ENCODE measurements at regions not wholly inside any gene's neighbourhood (a gene's known extent, or its start where the extent isn't known, plus 50 kb on each side); places are given as distances from the start of the nearest gene placed in this dataset.

GRCh38 chr4:57278780-57279179 is 168.6 kb upstream of the IGFBP7 start:
- TF ChIP-seq CTCF (conservative IDR thresholded peaks at IDR 0.05) = no peak
- no peaks in the 10 kb centered on the region for H3K79me2 ChIP-seq (ENCODE audit: insufficient read depth, low read length)
- H3K18ac ChIP-seq (ENCODE audit: insufficient read length, low read depth, low read length) = no peak overlapping the region
- no peak overlapping the region for H2BK5ac ChIP-seq (ENCODE audit: insufficient read length, low read length)
- no peaks in the 10 kb centered on the region for H3K9me3 ChIP-seq (ENCODE audit: control insufficient read depth, low read depth, low read length)
- no peaks in the 10 kb centered on the region; a peak in 1 of 7 replicates for H3K36me3 Mint-ChIP-seq (ENCODE audit: insufficient read depth in 1 of 3, low read depth in 3 of 3)
- H3K27me3 ChIP-seq (ENCODE audit: insufficient read depth, low read length) = no peaks in the 10 kb centered on the region
- H3K23ac ChIP-seq (ENCODE audit: insufficient read length, low read depth, low read length) = no peak overlapping the region
- H4K5ac ChIP-seq (ENCODE audit: insufficient read length, low read depth, low read length) = no peak overlapping the region
- H3K56ac ChIP-seq (ENCODE audit: insufficient read length, low read depth, low read length) = no peak overlapping the region
- no peak overlapping the region for H3T11ph ChIP-seq (ENCODE audit: low read length)
- no peak overlapping the region for H3K27ac Mint-ChIP-seq
- no peak overlapping the region for H2BK15ac ChIP-seq (ENCODE audit: low read depth, low read length)
- no peak overlapping the region for H3K14ac ChIP-seq (ENCODE audit: insufficient read depth, low read length)
- no peak overlapping the region for H3K9ac ChIP-seq (ENCODE audit: extremely low read depth, insufficient read length, low read length)
- no peaks in the 10 kb centered on the region for H3K9me3 Mint-ChIP-seq
- H3K27ac ChIP-seq (ENCODE audit: insufficient read length, low read depth, low read length) = no peak overlapping the region
- H3K4ac ChIP-seq (ENCODE audit: low read depth, low read length) = no peak overlapping the region
- no peak overlapping the region for H4K91ac ChIP-seq (ENCODE audit: insufficient read length, low read depth, low read length)
- no peak overlapping the region for H3K4me2 ChIP-seq (ENCODE audit: insufficient read depth, insufficient read length, low read length)
- H2AFZ ChIP-seq (ENCODE audit: low read length) = no peak overlapping the region
- peaks cover 4 to 7% of the 10 kb centered on the region in 2 experiments; a peak in 2 of 4 replicates for H3K4me1 Mint-ChIP-seq
- H3K27me3 Mint-ChIP-seq (ENCODE audit: low read depth) = peaks cover 4% of the 10 kb centered on the region
- no peaks in the 10 kb centered on the region for H3K4me1 ChIP-seq (ENCODE audit: insufficient read depth, low read length)
- H2BK12ac ChIP-seq (ENCODE audit: insufficient read length, low read depth, low read length) = no peak overlapping the region
- no peak overlapping the region for H3K4me3 Mint-ChIP-seq
- WGBS (ENCODE audit: extremely low coverage, insufficient read length, low lambda C conversion rate) = no CpG with 5 or more reads among the region's 6 CpGs
- DNase-seq = no peak
- H2BK120ac ChIP-seq (ENCODE audit: low read depth, low read length, poor library complexity, severe bottlenecking) = no peak overlapping the region
- no peak overlapping the region for H2BK20ac ChIP-seq (ENCODE audit: low read depth, low read length, poor library complexity, severe bottlenecking)
- H2AK5ac ChIP-seq (ENCODE audit: insufficient read length, low read length) = no peak overlapping the region
- no peaks in the 10 kb centered on the region for H3K79me1 ChIP-seq (ENCODE audit: insufficient read depth, low read depth, low read length, poor library complexity, severe bottlenecking)
- H4K20me1 ChIP-seq (ENCODE audit: control insufficient read depth, insufficient read depth, insufficient read length) = no peaks in the 10 kb centered on the region
- no peak overlapping the region for H4K8ac ChIP-seq (replicated peaks; ENCODE audit: insufficient read length, low read depth, low read length)
- no peaks in the 10 kb centered on the region for H3K23me2 ChIP-seq (ENCODE audit: insufficient read length, low read depth, low read length, poor library complexity, severe bottlenecking)
